ENCODE measurements at regions not wholly inside any gene's neighbourhood (a gene's known extent, or its start where the extent isn't known, plus 50 kb on each side); places are given as distances from the start of the nearest gene placed in this dataset.
A peak's percentile ranks its signal among the peaks of the same experiment; 100 is the strongest.

DNA sequence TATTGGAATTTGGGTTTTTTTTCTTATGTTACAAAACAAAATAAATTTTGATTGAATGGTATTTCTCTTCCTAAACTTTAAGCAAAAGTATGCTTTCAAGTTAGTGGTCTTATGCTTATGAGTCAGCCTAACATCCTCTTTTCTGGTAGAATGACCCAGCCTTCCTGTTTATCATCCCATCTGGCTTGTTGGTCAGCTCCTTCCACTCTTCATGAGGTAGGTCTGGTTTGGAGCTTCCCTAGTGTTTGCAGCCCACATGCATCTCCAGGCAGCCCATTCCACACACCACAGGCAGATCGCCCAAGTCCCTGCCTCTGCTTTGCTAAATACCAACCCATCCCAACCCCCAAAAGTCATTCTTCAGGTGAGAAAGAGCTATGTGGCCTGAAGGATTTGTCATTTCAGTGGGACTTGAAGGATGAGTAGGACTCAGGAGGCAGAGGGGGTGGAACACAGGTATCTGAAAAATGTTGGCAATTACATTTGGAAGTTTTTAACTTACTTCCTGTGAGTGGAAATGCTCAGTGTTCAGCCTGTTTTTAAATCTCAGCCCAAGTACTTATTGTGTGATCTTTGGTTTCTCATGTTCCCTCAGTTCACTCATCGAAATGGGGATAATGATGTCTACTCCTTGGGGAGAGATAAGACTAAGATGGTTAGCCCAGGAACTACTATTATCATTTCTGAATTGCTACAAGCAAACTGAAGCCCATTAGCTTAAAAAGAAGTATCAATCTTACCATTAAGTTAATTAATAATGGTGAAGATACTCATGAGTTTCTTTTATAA, 294.0 kb downstream of the ADGB start:
- no peak overlapping the region for H3K4me3 ChIP-seq (ENCODE audit: low read depth, low read length)
- in situ Hi-C loops (cut with HindIII; ENCODE audit: low sequenced_read_pairs) = no loop called here
- DNase-seq (ENCODE audit: low read depth) = peak; percentile 85
- TF ChIP-seq, protein P1, sequence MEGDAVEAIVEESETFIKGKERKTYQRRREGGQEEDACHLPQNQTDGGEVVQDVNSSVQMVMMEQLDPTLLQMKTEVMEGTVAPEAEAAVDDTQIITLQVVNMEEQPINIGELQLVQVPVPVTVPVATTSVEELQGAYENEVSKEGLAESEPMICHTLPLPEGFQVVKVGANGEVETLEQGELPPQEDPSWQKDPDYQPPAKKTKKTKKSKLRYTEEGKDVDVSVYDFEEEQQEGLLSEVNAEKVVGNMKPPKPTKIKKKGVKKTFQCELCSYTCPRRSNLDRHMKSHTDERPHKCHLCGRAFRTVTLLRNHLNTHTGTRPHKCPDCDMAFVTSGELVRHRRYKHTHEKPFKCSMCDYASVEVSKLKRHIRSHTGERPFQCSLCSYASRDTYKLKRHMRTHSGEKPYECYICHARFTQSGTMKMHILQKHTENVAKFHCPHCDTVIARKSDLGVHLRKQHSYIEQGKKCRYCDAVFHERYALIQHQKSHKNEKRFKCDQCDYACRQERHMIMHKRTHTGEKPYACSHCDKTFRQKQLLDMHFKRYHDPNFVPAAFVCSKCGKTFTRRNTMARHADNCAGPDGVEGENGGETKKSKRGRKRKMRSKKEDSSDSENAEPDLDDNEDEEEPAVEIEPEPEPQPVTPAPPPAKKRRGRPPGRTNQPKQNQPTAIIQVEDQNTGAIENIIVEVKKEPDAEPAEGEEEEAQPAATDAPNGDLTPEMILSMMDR (IDR thresholded peaks at IDR 0.05; ENCODE audit: low read depth, low read length, missing control alignments) = no peak

DNA sequence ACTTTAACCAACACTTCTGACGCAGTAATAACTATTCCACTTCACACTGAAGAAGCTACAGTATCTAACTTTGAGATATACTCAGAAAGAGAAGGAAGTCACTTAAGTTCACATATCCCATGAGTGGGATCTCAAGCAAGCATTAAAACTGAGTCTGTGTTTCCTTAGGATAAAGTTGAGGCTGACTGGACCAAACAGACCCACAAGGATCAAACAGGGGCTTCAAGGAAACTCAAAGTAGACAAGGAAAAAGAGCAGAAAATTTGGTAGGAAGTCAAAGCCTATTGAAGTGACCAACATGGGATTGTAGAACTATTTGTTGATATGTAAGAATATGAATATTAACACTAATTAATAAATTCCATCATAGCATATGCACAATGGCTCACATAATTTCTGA, 294.9 kb downstream of the ADGB start:
- in situ Hi-C loops (cut with HindIII; ENCODE audit: low sequenced_read_pairs) = no loop called here
- no peak for DNase-seq (ENCODE audit: low read depth)
- TF ChIP-seq, protein P1 (IDR thresholded peaks at IDR 0.05; ENCODE audit: low read depth, low read length, missing control alignments) = no peak
- no peak overlapping the region for H3K4me3 ChIP-seq (ENCODE audit: low read depth, low read length)

DNA sequence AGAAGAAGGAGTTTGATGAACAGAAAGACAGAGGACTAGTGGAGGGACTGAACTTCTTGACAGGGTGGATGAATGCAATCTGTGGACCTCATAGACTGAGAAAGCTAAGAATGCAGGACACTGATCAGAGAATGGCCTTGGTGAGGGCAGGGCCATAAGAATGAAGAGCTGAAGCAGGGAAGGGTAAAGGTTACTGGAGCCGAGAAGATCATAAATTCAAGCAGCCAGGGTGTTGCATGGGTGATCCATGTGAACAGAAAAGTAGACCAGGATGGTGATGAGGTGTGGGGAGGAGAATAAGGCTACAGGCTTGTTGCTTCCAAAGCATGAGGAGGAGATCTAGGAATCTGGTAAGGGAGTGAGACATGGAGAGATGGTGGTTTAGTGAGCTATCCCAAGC, 295.9 kb downstream of the ADGB start:
- no peak for DNase-seq (ENCODE audit: low read depth)
- TF ChIP-seq, protein P1 (IDR thresholded peaks at IDR 0.05; ENCODE audit: low read depth, low read length, missing control alignments) = no peak
- no peak overlapping the region for H3K4me3 ChIP-seq (ENCODE audit: low read depth, low read length)
- in situ Hi-C loops (cut with HindIII; ENCODE audit: low sequenced_read_pairs) = no loop called here

DNA sequence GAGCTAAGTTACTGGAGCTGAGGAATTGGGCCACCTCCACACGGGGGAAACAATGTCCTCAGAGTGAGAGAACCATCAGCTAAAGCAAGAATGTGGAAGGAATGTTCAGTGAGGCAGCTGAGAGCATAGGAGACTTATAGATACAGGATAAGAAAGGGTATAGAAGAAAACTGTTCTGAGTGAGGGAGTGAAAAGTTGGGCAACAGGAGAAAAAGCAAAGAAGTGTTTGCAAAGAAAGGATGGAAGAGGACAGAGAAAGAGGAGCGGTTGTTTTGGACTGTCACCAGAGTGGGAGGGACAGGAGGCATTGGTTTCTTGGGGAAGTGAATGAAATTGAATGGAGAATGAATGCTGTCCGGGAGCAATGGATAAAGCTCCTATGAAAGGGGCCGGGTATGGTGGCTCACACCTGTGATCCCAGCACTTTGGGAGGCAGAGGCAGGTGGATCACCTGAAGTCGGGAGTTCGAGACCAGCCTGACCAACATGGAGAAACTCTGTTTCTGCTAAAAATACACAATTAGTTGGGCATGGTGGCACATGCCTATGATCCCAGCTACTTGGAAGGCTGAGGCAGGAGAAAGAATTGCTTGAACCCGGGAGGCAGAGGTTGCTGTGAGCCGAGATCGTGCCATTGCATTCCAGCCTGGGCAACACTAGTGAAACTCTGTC, 296.5 kb downstream of the ADGB start:
- in situ Hi-C loops (cut with HindIII; ENCODE audit: low sequenced_read_pairs) = no loop called here
- TF ChIP-seq, protein P1 (IDR thresholded peaks at IDR 0.05; ENCODE audit: low read depth, low read length, missing control alignments) = no peak

DNA sequence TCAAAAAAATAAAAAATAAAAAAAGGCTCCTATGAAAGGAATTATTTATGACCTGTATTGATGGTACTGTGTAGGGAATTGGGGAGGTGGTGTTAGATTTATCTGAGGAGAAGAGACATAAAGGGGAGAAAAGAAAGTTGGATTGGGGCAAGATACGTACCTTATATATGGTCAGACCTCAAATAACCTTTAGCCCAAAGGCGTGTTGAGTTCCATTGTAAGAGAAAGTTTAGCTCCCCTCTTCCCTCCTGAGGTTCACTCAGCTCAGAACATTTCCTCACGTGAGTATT, 296.9 kb downstream of the ADGB start:
- in situ Hi-C loops (cut with HindIII; ENCODE audit: low sequenced_read_pairs) = no loop called here
- H3K4me3 ChIP-seq (ENCODE audit: low read depth, low read length) = no peak overlapping the region
- TF ChIP-seq, protein P1 (IDR thresholded peaks at IDR 0.05; ENCODE audit: low read depth, low read length, missing control alignments) = no peak
- DNase-seq (ENCODE audit: low read depth) = no peak

More for the DNA sequence above, 296.5 kb downstream of the ADGB start:
- no peak for DNase-seq (ENCODE audit: low read depth)
- H3K4me3 ChIP-seq (ENCODE audit: low read depth, low read length) = no peak overlapping the region

DNA sequence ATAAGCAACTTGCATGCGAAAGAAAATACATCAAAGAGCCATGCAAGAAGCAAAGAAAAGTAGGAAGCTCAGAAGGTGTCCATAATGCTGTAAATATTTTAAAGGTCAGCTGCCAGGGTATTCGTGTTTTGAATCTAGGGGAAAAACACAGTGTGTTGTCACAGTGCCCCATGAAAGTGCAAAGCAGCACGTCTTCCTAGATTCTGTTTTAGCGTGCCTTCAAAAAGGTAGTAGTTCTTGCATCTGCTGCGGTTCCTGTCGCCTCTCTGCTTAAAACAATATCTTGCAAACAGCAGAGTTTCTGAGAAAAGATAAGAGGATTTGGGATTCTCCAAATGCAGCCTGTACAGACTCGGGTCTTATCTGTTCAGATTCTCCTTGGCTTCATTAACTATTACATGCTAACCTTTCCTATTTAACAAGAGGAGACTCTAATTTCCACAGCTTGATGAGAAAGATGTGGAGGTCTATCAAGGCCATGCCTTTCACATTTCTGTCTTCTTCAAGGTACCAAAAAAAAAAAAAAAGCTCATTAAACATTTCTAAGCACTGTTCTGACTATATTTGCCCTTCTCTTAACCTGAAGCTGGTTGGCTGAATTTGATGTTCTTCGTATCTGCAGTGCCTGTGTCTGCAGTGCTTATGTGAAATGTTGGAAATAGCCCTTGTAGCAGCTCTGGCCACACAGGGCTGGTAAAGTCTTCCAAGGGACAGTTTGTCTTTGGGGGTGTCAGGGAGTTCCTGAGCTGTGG, 297.5 kb downstream of the ADGB start:
- no peak for DNase-seq (ENCODE audit: low read depth)
- in situ Hi-C loops (cut with HindIII; ENCODE audit: low sequenced_read_pairs) = no loop called here
- TF ChIP-seq, protein P1 (IDR thresholded peaks at IDR 0.05; ENCODE audit: low read depth, low read length, missing control alignments) = no peak
- H3K4me3 ChIP-seq (ENCODE audit: low read depth, low read length) = no peak overlapping the region

Data from astrocyte of the cerebellum (primary cell).